ENCODE measurements at regions not wholly inside any gene's neighbourhood (a gene's known extent, or its start where the extent isn't known, plus 50 kb on each side); places are given as distances from the start of the nearest gene placed in this dataset.

- TF ChIP-seq RBM17 (IDR thresholded peaks at IDR 0.05; ENCODE audit: borderline replicate concordance, low read depth, low read length) (no peak), GABPB2 (CRISPR knock-in tag; conservative IDR thresholded peaks at IDR 0.05) (no peak), ZBTB8A (IDR thresholded peaks at IDR 0.05; ENCODE audit: partially characterized antibody) (no peak), ZSCAN29 (IDR thresholded peaks at IDR 0.05) (no peak), TEAD2 (tag; IDR thresholded peaks at IDR 0.05) (no peak), ZNF507 (tag; conservative IDR thresholded peaks at IDR 0.05) (no peak), ZNF586 (CRISPR knock-in tag; conservative IDR thresholded peaks at IDR 0.05) (no peak), ZNF79 (CRISPR knock-in tag; IDR thresholded peaks at IDR 0.05; ENCODE audit: low read depth) (no peak), TCFL5 (CRISPR knock-in tag; conservative IDR thresholded peaks at IDR 0.05) (no peak), GTF2E2 (tag; IDR thresholded peaks at IDR 0.05) (no peak), POLR2AphosphoS2 (IDR thresholded peaks at IDR 0.05; ENCODE audit: low read length) (no peak), RNF2 (IDR thresholded peaks at IDR 0.05) (no peak), SMAD1 (IDR thresholded peaks at IDR 0.05; ENCODE audit: low read depth, low read length, partially characterized antibody) (no peak), CBX3 (IDR thresholded peaks at IDR 0.05; ENCODE audit: borderline replicate concordance in 1 of 2, low read length in 2 of 2) (no peak), ZC3H8 (IDR thresholded peaks at IDR 0.05) (no peak), NKRF (IDR thresholded peaks at IDR 0.05; ENCODE audit: borderline replicate concordance) (no peak), ZNF197 (CRISPR knock-in tag; IDR thresholded peaks at IDR 0.05; ENCODE audit: low read depth) (no peak), NR2C1 (IDR thresholded peaks at IDR 0.05) (no peak), NR2C1 (tag; IDR thresholded peaks at IDR 0.05) (0 out of 2 replicates have a peak, but pooled peaks have one; percentile 23), MTA2 (IDR thresholded peaks at IDR 0.05; ENCODE audit: low read depth) (peak; percentile 76), ZNF695 (CRISPR knock-in tag; IDR thresholded peaks at IDR 0.05) (no peak), FOXO4 (CRISPR knock-in tag; IDR thresholded peaks at IDR 0.05) (no peak)
- TF ChIP-seq, protein P1, sequence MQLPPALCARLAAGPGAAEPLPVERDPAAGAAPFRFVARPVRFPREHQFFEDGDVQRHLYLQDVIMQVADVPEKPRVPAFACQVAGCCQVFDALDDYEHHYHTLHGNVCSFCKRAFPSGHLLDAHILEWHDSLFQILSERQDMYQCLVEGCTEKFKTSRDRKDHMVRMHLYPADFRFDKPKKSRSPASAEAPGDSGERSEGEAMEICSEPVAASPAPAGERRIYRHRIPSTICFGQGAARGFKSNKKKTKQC (CRISPR knock-in tag; IDR thresholded peaks at IDR 0.05): no peak
- TF ChIP-seq, protein P2, sequence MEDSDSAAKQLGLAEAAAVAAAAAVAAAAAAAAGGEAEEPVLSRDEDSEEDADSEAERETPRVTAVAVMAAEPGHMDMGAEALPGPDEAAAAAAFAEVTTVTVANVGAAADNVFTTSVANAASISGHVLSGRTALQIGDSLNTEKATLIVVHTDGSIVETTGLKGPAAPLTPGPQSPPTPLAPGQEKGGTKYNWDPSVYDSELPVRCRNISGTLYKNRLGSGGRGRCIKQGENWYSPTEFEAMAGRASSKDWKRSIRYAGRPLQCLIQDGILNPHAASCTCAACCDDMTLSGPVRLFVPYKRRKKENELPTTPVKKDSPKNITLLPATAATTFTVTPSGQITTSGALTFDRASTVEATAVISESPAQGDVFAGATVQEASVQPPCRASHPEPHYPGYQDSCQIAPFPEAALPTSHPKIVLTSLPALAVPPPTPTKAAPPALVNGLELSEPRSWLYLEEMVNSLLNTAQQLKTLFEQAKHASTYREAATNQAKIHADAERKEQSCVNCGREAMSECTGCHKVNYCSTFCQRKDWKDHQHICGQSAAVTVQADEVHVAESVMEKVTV (CRISPR knock-in tag; IDR thresholded peaks at IDR 0.05): no peak
- TF ChIP-seq, protein P3, sequence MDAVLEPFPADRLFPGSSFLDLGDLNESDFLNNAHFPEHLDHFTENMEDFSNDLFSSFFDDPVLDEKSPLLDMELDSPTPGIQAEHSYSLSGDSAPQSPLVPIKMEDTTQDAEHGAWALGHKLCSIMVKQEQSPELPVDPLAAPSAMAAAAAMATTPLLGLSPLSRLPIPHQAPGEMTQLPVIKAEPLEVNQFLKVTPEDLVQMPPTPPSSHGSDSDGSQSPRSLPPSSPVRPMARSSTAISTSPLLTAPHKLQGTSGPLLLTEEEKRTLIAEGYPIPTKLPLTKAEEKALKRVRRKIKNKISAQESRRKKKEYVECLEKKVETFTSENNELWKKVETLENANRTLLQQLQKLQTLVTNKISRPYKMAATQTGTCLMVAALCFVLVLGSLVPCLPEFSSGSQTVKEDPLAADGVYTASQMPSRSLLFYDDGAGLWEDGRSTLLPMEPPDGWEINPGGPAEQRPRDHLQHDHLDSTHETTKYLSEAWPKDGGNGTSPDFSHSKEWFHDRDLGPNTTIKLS (IDR thresholded peaks at IDR 0.05; ENCODE audit: borderline replicate concordance, low read depth): no peak
Observed at GRCh38 chr10:128599538-128599937, 473.3 kb upstream of the MKI67 start (continued).

All from K562 (cell line).